ENCODE measurements at regions not wholly inside any gene's neighbourhood (a gene's known extent, or its start where the extent isn't known, plus 50 kb on each side); places are given as distances from the start of the nearest gene placed in this dataset.

DNA sequence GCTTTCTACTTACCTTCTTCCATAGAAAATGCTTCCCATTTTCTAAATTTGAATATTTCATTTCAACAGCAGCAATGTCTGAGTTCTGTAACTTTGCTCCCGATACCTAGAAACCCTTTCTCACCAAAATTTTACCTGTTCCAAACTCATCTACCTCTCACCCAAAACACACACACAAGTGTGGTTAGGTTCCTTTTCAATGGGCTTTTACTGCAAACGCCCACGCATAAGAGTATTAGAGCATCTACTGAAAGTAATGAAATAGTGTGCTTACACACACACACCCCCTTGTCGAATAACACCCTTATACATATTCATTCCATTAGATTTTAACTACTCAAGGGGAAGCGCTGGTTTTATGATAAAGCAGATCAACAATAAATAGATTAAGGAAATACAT is 610.3 kb upstream of the AADAT start:
- Histone ChIP-seq H3K9me1 (ENCODE audit: control insufficient read depth, insufficient read depth, low read length) (no peaks in the 10 kb centered on the region), H3K4me1 (replicated peaks in 1 of 2; ENCODE audit: control insufficient read depth in 2 of 2, insufficient read depth in 2 of 2, low read length in 2 of 2) (no peaks in the 10 kb centered on the region), H3K36me3 (ENCODE audit: control insufficient read depth, insufficient read depth, low read length) (no peaks in the 10 kb centered on the region), H4K20me1 (replicated peaks; ENCODE audit: control insufficient read depth, insufficient read depth, low read length) (no peaks in the 10 kb centered on the region), H3K4me3 (no peak overlapping the region), H3K4me2 (ENCODE audit: insufficient read depth, low read length) (no peak overlapping the region), H3K9ac (ENCODE audit: insufficient read depth in 1 of 2, low read depth in 2 of 2, low read length in 2 of 2) (no peak overlapping the region), H3K79me2 (ENCODE audit: control insufficient read depth, insufficient read depth, low read length) (no peaks in the 10 kb centered on the region), H2AFZ (ENCODE audit: low read depth, low read length) (no peak overlapping the region), H3K27ac (ENCODE audit: extremely low read depth, low read depth, low read length) (no peak overlapping the region), H3K9me3 (replicated peaks; ENCODE audit: control insufficient read depth, insufficient read depth, low read depth, low read length) (no peaks in the 10 kb centered on the region; the same call in none of the 2 replicates), H3K27me3 (ENCODE audit: control insufficient read depth in 2 of 2, insufficient read depth in 2 of 2, low read length in 2 of 2) (no peaks in the 10 kb centered on the region)
- POLR2A ChIA-PET = no interaction called here
- intact Hi-C loops (cut with micrococcal nuclease) = no loop called here
- no peak for ATAC-seq
- no peak for DNase-seq (ENCODE audit: extremely low read depth in 1 of 4, low spot score in 3 of 4)
- in situ Hi-C loops (cut with MboI) = no loop called here
- BruUV-seq (replicated peaks) = no TSS peak
- CTCF ChIA-PET (ENCODE audit: low intra/inter-chr PET ratio) = no interaction called here
- TF ChIP-seq ZNF239 (CRISPR knock-in tag; IDR thresholded peaks at IDR 0.05) = no peak
- TF ChIP-seq SMARCA5 (IDR thresholded peaks at IDR 0.05) = no peak
- TF ChIP-seq DACH1 (IDR thresholded peaks at IDR 0.05; ENCODE audit: partially characterized antibody) = no peak
- TF ChIP-seq MTA2 (IDR thresholded peaks at IDR 0.05; ENCODE audit: low read depth) = no peak
- TF ChIP-seq SETDB1 (IDR thresholded peaks at IDR 0.05; ENCODE audit: low read length) = no peak
- TF ChIP-seq BDP1 (IDR thresholded peaks at IDR 0.05; ENCODE audit: insufficient read depth, insufficient read length) = no peak
- TF ChIP-seq, protein P1, sequence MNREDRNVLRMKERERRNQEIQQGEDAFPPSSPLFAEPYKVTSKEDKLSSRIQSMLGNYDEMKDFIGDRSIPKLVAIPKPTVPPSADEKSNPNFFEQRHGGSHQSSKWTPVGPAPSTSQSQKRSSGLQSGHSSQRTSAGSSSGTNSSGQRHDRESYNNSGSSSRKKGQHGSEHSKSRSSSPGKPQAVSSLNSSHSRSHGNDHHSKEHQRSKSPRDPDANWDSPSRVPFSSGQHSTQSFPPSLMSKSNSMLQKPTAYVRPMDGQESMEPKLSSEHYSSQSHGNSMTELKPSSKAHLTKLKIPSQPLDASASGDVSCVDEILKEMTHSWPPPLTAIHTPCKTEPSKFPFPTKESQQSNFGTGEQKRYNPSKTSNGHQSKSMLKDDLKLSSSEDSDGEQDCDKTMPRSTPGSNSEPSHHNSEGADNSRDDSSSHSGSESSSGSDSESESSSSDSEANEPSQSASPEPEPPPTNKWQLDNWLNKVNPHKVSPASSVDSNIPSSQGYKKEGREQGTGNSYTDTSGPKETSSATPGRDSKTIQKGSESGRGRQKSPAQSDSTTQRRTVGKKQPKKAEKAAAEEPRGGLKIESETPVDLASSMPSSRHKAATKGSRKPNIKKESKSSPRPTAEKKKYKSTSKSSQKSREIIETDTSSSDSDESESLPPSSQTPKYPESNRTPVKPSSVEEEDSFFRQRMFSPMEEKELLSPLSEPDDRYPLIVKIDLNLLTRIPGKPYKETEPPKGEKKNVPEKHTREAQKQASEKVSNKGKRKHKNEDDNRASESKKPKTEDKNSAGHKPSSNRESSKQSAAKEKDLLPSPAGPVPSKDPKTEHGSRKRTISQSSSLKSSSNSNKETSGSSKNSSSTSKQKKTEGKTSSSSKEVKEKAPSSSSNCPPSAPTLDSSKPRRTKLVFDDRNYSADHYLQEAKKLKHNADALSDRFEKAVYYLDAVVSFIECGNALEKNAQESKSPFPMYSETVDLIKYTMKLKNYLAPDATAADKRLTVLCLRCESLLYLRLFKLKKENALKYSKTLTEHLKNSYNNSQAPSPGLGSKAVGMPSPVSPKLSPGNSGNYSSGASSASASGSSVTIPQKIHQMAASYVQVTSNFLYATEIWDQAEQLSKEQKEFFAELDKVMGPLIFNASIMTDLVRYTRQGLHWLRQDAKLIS (CRISPR knock-in tag; IDR thresholded peaks at IDR 0.05) = no peak
- TF ChIP-seq KLF6 (CRISPR knock-in tag; IDR thresholded peaks at IDR 0.05; ENCODE audit: borderline replicate concordance) = no peak
- TF ChIP-seq FIP1L1 (IDR thresholded peaks at IDR 0.05; ENCODE audit: low read depth, low read length, poor library complexity, severe bottlenecking) = no peak
- no peak for TF ChIP-seq SIRT6 (IDR thresholded peaks at IDR 0.05; ENCODE audit: low read depth, low read length)
- TF ChIP-seq STAT5B (CRISPR knock-in tag; IDR thresholded peaks at IDR 0.05) = no peak
- TF ChIP-seq, protein P2, sequence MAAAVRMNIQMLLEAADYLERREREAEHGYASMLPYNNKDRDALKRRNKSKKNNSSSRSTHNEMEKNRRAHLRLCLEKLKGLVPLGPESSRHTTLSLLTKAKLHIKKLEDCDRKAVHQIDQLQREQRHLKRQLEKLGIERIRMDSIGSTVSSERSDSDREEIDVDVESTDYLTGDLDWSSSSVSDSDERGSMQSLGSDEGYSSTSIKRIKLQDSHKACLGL (CRISPR knock-in tag; IDR thresholded peaks at IDR 0.05; ENCODE audit: borderline replicate concordance, poor library complexity, severe bottlenecking) = no peak
- no peak for FAIRE-seq
- 7% methylated on average over 5 of the region's 5 CpGs for WGBS (ENCODE audit: insufficient coverage, low coverage, missing lambda C conversion rate)

Measured in K562 (cell line).